Natural killer cell (primary cell): ENCODE measurements at regions not wholly inside any gene's neighbourhood (a gene's known extent, or its start where the extent isn't known, plus 50 kb on each side); places are given as distances from the start of the nearest gene placed in this dataset.

Experiments
- ATAC-seq, 3 donors: fragments of 150-1000 bp in 2 of 3; fragments of 200-7000 bp in 1 of 3; cut with Tn5 transposase; 1 replicate in 1 of 3; 2 replicates in 2 of 3; pipeline ENCODE4 v1.10.0; 2021; ENCODE audit warnings: mild to moderate bottlenecking in 2 of 3, moderate library complexity in 2 of 3
- DNase-seq, 2 donors: peaks; one replicate each; pipeline versions ENCODE4 v3.0.0 to v3.0.0-alpha.2; 2013 to 2021; ENCODE audit warnings: mixed read lengths in 1 of 2
- H3K27ac ChIP-seq: one replicate; pipeline ENCODE4 v1.5.1; 2013; ENCODE audit warnings: mild to moderate bottlenecking, low read length
- H3K27me3 ChIP-seq: one replicate; pipeline ENCODE4 v1.6.1; 2013; ENCODE audit warnings: low read length; ENCODE audit not compliant: control insufficient read depth, insufficient read depth
- H3K36me3 ChIP-seq: one replicate; pipeline ENCODE4 v1.6.1; 2013; ENCODE audit warnings: low read length; ENCODE audit not compliant: control insufficient read depth, insufficient read depth
- H3K4me1 ChIP-seq: one replicate; pipeline ENCODE4 v1.6.1; 2013; ENCODE audit warnings: low read length; ENCODE audit not compliant: control insufficient read depth, insufficient read depth
- H3K4me3 ChIP-seq: one replicate; pipeline ENCODE4 v1.5.1; 2013; ENCODE audit warnings: low read length
- H3K9me3 ChIP-seq: one replicate; pipeline ENCODE4 v1.6.1; 2013; ENCODE audit warnings: low read length; ENCODE audit not compliant: control insufficient read depth, insufficient read depth
- H3K27ac Mint-ChIP-seq, 2 donors: one replicate each; pipeline ENCODE4 v1.8.0; 2022; ENCODE audit warnings: mild to moderate bottlenecking in 2 of 2, mixed read lengths in 2 of 2, moderate library complexity in 1 of 2
- H3K27me3 Mint-ChIP-seq, 2 donors: one replicate each; pipeline ENCODE4 v1.8.0; 2022; ENCODE audit warnings: low read depth in 2 of 2, mixed read lengths in 2 of 2
- H3K36me3 Mint-ChIP-seq: one replicate; pipeline ENCODE4 v1.8.0; 2022; ENCODE audit warnings: mixed read lengths
- H3K4me1 Mint-ChIP-seq, 2 donors: one replicate each; pipeline ENCODE4 v1.8.0; 2022; ENCODE audit warnings: mixed read lengths in 2 of 2
- H3K4me3 Mint-ChIP-seq: one replicate; pipeline ENCODE4 v1.8.0; 2022; ENCODE audit warnings: mild to moderate bottlenecking, moderate library complexity, mixed read lengths
- H3K9me3 Mint-ChIP-seq, 2 donors: one replicate each; pipeline ENCODE4 v1.8.0; 2022; ENCODE audit warnings: mixed read lengths in 2 of 2
- WGBS: methylation state at CpG from one replicate; pipeline ENCODE4 v1.1.7; 2013; ENCODE audit warnings: missing lambda C conversion rate; ENCODE audit not compliant: insufficient coverage; 5-methylcytosine and 5-hydroxymethylcytosine counted together
- intact Hi-C: fragments of 100-400 bp; cut with micrococcal nuclease; formaldehyde crosslinking; loops from one replicate; pipeline ENCODE4 v1.14.2; 2022
- TF ChIP-seq, protein P1 (sequence below): fragments of 200-600 bp; IDR thresholded peaks from one replicate; pipeline ENCODE4 v1.8.0; 2022; ENCODE audit warnings: antibody characterized with exemption

DNA sequence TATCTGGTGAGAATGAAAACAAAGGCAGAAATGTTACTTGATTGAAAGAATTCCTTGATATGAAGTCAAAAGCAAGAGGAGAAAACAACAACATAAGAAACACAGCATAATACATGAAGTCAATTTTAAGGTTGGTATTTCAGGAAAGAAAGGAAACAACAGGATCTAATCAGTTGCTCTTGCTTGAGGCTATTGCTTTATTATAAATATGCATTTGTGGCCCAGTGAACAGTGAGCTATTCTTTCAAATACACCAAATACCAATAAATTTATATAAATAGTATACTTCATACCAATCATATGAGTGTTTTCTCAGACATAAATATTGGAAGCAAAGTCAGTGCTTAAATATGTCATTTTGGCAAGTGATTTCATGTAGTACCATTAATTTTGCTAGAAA, 806.6 kb downstream of the NXPH1 start:
- H3K36me3 ChIP-seq, result no peaks in the 10 kb centered on the region
- H3K36me3 Mint-ChIP-seq, result peaks cover 11% of the 10 kb centered on the region
- no peaks in the 10 kb centered on the region for H3K4me1 ChIP-seq
- no peak overlapping the region for H3K27ac ChIP-seq
- no peaks in the 10 kb centered on the region for H3K27me3 Mint-ChIP-seq
- H3K27me3 ChIP-seq, result no peaks in the 10 kb centered on the region
- no peak overlapping the region for H3K27ac Mint-ChIP-seq
- peaks cover 3% of the 10 kb centered on the region for H3K9me3 ChIP-seq
- no peak overlapping the region for H3K4me3 ChIP-seq
- H3K4me3 Mint-ChIP-seq, result no peak overlapping the region
- no peak for ATAC-seq
- intact Hi-C loops, result no loop called here
- DNase-seq, result no peak
- H3K9me3 Mint-ChIP-seq, result peaks cover 21 to 27% of the 10 kb centered on the region in 2 donors
- TF ChIP-seq, protein P1, sequence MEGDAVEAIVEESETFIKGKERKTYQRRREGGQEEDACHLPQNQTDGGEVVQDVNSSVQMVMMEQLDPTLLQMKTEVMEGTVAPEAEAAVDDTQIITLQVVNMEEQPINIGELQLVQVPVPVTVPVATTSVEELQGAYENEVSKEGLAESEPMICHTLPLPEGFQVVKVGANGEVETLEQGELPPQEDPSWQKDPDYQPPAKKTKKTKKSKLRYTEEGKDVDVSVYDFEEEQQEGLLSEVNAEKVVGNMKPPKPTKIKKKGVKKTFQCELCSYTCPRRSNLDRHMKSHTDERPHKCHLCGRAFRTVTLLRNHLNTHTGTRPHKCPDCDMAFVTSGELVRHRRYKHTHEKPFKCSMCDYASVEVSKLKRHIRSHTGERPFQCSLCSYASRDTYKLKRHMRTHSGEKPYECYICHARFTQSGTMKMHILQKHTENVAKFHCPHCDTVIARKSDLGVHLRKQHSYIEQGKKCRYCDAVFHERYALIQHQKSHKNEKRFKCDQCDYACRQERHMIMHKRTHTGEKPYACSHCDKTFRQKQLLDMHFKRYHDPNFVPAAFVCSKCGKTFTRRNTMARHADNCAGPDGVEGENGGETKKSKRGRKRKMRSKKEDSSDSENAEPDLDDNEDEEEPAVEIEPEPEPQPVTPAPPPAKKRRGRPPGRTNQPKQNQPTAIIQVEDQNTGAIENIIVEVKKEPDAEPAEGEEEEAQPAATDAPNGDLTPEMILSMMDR, result no peak
- H3K4me1 Mint-ChIP-seq, result no peaks in the 10 kb centered on the region

DNA sequence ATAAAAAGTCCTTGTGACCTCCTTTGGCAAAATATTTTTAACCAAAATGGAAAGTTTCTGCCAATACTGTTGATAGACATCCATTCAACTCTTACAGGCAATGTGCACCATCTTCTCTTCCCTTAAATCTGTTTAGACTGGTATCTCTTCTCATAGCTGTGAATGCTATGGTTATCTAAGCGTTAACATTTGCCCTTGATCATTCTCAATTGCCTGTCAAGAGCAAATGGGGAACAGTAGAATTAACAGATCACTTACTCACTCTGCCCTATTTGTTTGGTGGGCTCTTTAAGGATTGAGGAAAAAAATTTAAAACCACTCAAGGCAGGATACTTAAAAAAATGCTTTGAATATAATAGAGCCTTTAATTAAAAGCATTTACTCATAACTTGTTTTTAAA, 808.4 kb downstream of the NXPH1 start:
- TF ChIP-seq, protein P1, result no peak
- H3K4me1 Mint-ChIP-seq, result no peaks in the 10 kb centered on the region
- H3K36me3 Mint-ChIP-seq, result peaks cover 21% of the 10 kb centered on the region
- H3K27ac Mint-ChIP-seq, result no peak overlapping the region
- DNase-seq (no peak), ATAC-seq (no peak)
- Histone ChIP-seq H3K9me3 (peaks cover 3% of the 10 kb centered on the region), H3K27me3 (no peaks in the 10 kb centered on the region), H3K36me3 (no peaks in the 10 kb centered on the region), H3K27ac (no peak overlapping the region), H3K4me1 (no peaks in the 10 kb centered on the region), H3K4me3 (no peak overlapping the region)
- intact Hi-C loops, result no loop called here
- peaks cover 22 to 27% of the 10 kb centered on the region in 2 donors for H3K9me3 Mint-ChIP-seq
- H3K27me3 Mint-ChIP-seq, result no peaks in the 10 kb centered on the region
- no peak overlapping the region for H3K4me3 Mint-ChIP-seq
- WGBS, result 57% methylated on average over 1 of the region's 1 CpG

DNA sequence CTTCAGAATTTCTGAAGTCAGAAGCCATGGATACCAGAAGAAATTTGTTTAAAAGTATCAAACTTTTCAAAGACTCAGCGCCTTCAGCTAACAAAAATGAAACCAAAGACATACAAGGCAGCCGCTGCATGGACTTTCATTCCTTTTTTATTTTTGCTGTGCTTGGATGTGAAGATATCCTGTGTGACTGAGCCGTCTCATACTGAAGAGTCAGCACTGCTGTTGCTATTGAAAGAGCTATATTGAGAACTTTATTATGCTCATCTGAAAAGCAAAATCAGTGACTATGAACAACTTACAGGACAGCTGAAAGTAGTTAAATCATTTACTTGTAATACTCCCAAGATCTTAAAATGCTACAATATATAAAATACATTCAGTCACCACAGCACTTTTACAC, 809.2 kb downstream of the NXPH1 start:
- TF ChIP-seq, protein P1, result no peak

DNA sequence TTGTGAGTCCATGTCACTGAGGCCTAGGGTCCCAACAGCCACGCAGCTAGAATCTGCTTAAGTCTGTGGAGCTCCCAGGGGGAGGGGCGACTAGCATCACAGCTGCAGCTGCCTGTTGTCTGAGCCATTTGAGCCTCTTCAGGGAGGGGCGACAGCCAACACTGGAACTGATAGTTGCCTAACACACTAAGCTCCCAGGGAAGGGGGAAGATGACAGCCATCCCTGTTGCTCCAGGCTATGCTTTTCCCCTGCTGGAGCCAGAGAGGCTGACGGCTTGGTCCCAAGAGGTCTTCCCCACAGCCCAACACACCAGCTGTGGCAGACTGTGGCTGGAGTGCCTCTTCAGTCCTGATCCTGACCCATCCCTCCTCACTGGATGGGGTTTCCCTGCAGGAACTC, 817.5 kb downstream of the NXPH1 start:
- Mint-ChIP-seq H3K4me3 (no peak overlapping the region), H3K9me3 (peaks cover 24 to 38% of the 10 kb centered on the region in 2 donors), H3K36me3 (peaks cover 20% of the 10 kb centered on the region), H3K27ac (no peak overlapping the region), H3K4me1 (no peaks in the 10 kb centered on the region), H3K27me3 (no peaks in the 10 kb centered on the region)
- TF ChIP-seq, protein P1, result no peak
- no peak overlapping the region for H3K4me3 ChIP-seq
- H3K27me3 ChIP-seq, result no peaks in the 10 kb centered on the region
- peaks cover 14% of the 10 kb centered on the region for H3K9me3 ChIP-seq
- no peak for ATAC-seq
- intact Hi-C loops, result no loop called here
- no peaks in the 10 kb centered on the region for H3K36me3 ChIP-seq
- H3K27ac ChIP-seq, result no peak overlapping the region
- H3K4me1 ChIP-seq, result no peaks in the 10 kb centered on the region
- 84% methylated on average over 4 of the region's 4 CpGs for WGBS
- no peak for DNase-seq

More for the DNA sequence above, 809.2 kb downstream of the NXPH1 start:
- no peak overlapping the region for H3K4me3 ChIP-seq
- H3K36me3 ChIP-seq, result no peaks in the 10 kb centered on the region
- Mint-ChIP-seq H3K4me1 (no peaks in the 10 kb centered on the region), H3K36me3 (peaks cover 23% of the 10 kb centered on the region), H3K27me3 (no peaks in the 10 kb centered on the region), H3K27ac (no peak overlapping the region), H3K4me3 (no peak overlapping the region), H3K9me3 (peaks cover 20 to 24% of the 10 kb centered on the region in 2 donors)
- ATAC-seq (no peak), DNase-seq (no peak)
- no peak overlapping the region for H3K27ac ChIP-seq
- WGBS, result 86% methylated on average over 3 of the region's 3 CpGs
- peaks cover 3% of the 10 kb centered on the region for H3K9me3 ChIP-seq
- no peaks in the 10 kb centered on the region for H3K27me3 ChIP-seq
- no peaks in the 10 kb centered on the region for H3K4me1 ChIP-seq
- intact Hi-C loops, result no loop called here
